Peyer's patch (tissue), 4 donors: ENCODE measurements at regions not wholly inside any gene's neighbourhood (a gene's known extent, or its start where the extent isn't known, plus 50 kb on each side); places are given as distances from the start of the nearest gene placed in this dataset.
"Not testable (repeated sequence)": the region's sequence is repeated elsewhere in the genome, so short reads cannot be mapped to it uniquely, and the experiment has no call there.

ENCODE experiments used
- CTCF ChIP-seq, 6 experiments: fragments of 450-650 bp in 4 of 6; fragments of 200-600 bp in 2 of 6; sonication (generic) in 1 of 6; IDR thresholded peaks; one replicate each; pipeline ENCODE4 v1.5.1; 2017 to 2019; ENCODE audit warnings: antibody characterized with exemption in 6 of 6, mild to moderate bottlenecking in 3 of 6, moderate library complexity in 1 of 6
- POLR2A ChIP-seq, 2 donors: fragments of 450-650 bp; IDR thresholded peaks; one replicate each; pipeline ENCODE4 v1.5.1; 2017; ENCODE audit warnings: antibody characterized with exemption in 2 of 2, mild to moderate bottlenecking in 2 of 2, moderate library complexity in 2 of 2

DNA sequence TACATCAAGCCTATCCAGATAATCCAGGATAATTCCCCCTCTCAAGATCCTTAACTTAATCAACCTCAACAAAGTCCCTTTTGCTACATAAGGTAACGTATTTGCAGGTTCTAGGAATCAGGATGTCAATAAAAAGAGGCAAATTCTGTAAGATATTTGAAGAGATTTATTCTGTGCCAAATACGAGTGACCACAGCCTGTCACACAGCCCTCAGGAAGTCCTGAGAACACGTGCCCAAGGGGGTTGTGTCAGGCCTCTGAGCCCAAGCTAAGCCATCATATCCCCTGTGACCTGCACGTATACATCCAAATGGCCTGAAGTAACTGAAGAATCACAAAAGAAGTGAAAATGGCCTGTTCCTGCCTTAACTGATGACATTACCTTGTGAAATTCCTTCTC, 130.3 kb downstream of the EVA1A start:
- not testable (repeated sequence) for TF ChIP-seq CTCF, POLR2A (IDR thresholded peaks at IDR 0.05)
